RKO (cell line): ENCODE measurements at regions not wholly inside any gene's neighbourhood (a gene's known extent, or its start where the extent isn't known, plus 50 kb on each side); places are given as distances from the start of the nearest gene placed in this dataset.
"Not testable (repeated sequence)": the region's sequence is repeated elsewhere in the genome, so short reads cannot be mapped to it uniquely, and the experiment has no call there.

ENCODE experiments used
- DNase-seq: peaks from one replicate; pipeline ENCODE4 v3.0.0-alpha.2; 2016; ENCODE audit warnings: low spot score

DNA sequence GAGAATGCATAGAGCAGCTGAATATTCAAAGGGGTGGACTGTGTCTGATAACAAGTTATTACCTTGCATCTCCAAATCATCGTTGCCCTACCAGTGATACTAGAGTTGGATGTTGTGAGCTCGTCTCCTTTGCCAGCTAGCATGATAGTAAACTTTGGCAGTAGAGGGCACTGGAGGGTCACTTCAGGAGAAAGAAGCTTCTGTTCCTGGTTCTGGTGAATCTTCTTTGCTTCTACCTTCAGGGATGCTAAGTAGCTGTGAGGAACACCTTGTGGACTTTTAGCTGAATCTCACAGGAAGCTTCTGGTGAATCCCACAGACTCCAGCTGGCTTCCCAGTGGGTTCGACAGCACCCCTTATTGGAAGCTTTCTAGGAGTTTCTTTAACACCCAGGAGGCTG lies 626.6 kb upstream of the SGCD start:
- no peak for DNase-seq

- DNase-seq: no peak
Measured at GRCh38 chr5:155711882-155712281, 615.1 kb upstream of the SGCD start.

GRCh38 chr5:155714435-155714834 lies 612.5 kb upstream of the SGCD start:
- DNase-seq: not testable (repeated sequence)

GRCh38 chr5:155726267-155726666 lies 600.7 kb upstream of the SGCD start:
- peak; percentile 7 for DNase-seq

- DNase-seq: no peak
Measured at GRCh38 chr5:155727512-155728145, 599.3 kb upstream of the SGCD start.

DNA sequence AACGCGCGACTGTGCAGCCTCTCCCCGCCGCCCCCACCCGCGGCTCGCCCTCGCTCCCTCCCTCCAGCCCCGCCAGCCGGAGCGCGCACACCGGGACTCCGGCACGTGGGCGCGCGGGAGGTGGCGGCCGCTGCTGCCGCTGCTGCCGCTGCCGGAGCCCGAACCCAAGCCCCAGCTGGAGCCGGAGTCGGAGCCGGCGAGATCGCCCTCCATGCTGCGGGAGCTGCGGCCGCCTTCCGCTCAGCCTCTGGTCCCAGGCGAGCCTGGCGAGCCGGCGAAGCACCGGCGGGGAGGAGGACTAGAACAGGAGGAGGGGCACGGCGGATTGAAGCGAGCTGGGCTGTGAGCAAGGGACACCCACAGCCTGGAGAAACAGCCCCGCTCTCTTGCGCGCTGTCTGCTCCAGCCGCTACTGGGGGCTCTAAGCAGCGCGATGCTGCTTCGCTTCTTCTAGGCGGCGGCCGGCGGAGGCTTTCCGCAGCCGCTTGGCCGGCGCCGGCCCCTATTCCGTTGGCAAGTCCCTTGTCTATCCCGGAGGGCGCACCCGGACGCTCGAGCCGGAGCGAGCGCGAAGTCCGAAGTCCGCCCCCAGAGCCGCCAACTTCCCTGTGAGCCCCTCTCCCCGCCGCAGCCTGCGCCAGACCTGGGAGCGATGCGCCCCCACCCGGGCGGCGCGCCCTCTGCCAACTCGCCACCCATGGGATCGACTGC lies 598.7 kb upstream of the SGCD start:
- no peak for DNase-seq

DNA sequence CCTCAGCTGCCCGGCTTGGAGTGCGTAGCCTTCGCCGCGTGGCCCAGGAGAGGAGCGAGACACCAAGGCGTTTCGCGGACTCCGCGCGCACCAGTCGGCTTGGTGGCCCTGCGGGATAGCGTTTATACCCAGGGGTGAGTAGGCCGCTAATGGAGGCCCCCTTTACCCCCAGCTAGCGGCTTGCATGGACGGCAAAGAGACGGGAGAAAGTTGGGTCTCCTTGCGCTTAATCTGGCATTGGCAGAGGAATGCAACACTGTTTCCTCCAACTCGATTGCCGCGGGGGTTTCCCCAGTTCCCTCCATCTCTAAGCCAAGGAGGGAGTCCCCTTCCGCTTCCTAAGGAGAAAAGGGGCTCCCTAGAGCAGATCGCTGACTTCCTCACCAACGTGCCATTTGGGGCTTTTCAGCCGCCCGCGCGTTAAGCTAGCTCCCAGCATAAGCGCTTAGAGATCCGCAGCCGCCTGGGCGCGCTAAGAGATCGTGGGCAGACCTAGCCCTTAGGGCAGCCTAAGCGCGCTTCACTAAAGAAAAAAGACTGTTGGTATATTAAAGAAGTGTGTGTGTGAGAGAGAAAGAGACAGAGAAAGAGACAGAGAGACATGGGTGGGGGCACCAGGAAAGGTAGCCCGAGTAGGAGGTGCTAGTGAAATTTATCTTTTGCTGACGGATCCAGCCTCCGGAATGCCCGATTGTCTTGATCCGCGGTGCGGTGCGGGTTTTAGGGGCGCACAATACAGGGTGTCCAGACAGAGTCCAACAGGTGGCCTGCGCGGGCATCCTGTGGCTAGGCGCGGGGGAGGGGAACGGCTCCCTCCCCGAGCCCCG lies 597.9 kb upstream of the SGCD start:
- DNase-seq: no peak

GRCh38 chr5:155729684-155730059 lies 597.3 kb upstream of the SGCD start:
- DNase-seq: no peak

DNA sequence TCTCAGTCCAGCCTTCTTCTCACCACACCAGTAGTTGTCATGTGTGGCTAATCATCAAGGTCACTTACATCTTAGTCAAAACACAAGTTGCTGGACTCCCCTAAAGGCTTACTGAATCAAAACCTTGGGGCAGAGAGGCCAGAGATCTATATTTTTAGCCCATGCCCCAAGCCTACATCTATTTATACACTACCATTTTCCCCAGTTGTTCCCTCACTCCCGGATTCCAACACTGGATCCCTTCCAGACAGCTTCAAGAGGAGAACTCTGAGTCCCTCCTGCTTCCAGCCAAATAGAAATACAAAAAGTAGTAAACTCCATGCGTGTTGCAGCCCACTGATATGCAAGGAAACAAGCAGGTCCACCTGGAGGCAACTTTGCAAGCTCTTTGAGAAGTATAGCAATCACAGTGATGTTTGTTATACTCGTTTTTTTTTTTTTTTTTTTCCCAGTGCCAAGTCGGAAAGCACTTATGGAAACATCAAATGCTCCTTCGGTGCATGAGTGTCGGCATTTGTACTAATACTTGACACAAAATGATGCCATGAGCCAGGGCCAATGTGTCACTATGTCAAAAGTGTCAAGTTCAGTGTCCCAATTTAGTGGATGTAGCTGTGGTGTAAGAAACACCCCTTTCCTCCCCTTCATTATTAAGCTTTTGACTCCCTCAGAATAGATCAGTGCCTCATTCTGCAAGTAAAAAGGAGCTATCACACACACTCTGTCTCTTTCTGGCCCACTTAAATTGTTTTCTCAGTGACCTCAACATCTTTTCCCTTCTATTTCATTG lies 594.2 kb upstream of the SGCD start:
- DNase-seq: no peak

GRCh38 chr5:155733935-155734334 lies 593.0 kb upstream of the SGCD start:
- no peak for DNase-seq

DNA sequence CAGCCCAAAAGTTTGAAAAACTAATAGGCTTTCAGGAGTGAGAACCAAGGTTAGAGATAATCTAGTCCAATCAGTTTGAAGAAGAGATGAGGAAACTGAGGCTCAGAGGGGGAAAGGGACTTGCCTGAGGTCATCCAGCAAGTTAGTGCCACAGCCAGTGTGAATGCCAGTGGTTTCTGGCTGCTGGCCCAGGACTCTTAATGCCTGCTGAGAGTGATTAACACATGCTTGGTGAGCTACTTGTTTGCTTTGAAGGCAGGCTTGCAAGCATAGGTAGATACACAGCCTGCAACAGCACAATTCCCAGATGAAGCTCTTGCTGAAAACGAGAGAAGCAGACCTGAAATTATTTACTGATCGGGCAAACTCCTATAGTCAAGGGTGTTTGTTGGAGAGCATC lies 591.6 kb upstream of the SGCD start:
- DNase-seq: no peak

DNA sequence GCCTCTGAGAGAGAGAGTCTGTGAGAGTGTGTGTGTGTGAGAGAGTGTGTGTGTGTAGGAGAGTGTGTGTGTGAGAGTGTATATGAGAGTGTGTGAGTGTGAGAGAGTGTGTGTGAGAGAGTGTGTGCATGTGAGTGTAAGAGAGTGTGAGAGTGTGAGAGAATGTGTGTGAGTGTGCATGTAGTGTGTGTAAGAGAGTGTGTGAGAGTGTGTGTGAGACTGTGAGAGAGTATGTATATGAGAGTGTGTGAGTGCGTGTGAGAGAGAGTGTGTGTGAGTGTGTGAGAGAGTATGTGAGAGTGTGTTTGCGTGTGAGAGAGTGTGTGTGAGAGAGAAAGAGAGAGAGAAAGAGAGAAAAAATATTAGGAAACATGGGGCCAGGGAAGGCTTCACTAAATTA lies 588.3 kb upstream of the SGCD start:
- DNase-seq: no peak

DNA sequence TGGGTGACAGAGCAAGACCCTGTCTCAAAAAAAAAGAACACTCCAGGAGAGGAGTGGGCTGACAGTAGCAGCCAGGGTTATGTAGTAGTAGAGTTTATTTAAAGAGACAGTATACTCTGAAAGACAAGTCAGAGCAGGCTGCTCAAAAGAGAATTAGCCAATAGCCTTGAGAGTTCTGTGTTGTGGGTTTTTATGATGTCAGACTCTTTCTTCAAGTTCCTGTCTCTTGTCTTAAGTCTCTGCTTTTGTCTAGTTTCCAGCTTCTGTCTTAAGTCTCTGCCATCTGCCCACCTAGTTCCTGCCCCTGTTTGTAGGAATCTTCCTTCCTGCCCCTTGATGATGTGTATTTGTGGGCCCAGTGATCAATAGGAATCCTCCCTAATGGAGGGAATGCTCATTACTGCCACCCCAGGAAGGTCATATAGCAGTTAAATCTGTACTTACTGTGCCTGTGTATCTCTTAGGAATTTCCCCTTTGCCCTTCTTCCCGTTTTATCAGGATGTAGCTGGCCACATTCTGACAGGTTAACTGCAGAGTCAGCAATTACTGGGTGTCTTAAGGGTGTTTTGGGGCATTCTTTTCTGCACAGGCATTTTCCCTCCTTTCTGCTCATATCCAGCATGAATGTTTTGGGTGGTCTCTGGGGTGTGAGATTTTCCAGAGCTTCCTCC lies 580.5 kb upstream of the SGCD start:
- DNase-seq: peak; percentile 22

- DNase-seq: no peak
Measured at GRCh38 chr5:155750101-155750500, 576.9 kb upstream of the SGCD start.

- no peak for DNase-seq
Measured at GRCh38 chr5:155750571-155750970, 576.4 kb upstream of the SGCD start.

DNA sequence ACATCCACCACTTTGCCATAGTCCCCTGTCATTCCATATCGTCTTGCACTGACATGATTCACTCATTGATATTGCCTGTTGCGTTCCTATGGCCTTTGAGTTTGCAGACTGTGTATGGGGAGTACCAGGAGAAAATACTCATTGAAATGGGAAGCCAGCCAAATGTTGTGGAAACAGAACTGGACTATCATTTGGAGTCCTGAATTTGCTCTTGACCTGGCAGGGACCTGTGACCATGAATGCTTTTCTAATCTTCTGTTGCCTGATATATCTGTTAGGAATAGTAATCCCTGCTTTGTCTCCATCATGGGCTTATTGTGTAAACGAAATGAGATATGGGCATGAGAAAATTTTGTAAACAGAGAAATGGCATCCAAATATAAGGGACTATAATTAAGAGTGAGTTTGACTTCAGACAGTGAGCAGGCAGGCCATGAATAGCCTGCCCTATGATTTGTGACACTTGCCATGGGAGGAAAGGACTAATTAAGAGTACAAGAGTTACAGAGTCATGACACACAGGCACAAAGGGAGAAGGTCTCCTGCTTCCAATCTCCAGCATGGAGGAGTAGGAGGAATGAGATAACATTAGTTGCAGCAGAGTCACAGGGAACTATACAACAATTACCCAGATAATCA lies 572.9 kb upstream of the SGCD start:
- no peak for DNase-seq

DNA sequence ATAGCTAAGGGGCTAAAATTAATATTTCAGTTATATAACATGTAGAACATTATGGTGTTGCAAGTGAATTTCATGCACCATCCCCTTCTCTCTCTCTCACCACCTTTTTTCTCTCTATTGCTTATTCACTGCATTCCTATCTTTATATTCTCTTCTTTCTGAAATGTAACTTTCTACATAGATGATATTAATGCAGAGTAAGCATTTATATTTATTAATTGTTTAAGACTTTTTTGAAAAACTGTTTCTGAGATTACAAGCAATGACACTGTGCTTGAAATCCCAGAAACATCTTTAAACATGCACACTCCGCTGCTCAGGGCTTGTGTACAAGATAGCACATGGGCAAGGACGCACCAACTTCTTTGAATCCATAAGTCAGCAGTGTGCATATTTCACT lies 567.7 kb upstream of the SGCD start:
- DNase-seq: no peak

DNA sequence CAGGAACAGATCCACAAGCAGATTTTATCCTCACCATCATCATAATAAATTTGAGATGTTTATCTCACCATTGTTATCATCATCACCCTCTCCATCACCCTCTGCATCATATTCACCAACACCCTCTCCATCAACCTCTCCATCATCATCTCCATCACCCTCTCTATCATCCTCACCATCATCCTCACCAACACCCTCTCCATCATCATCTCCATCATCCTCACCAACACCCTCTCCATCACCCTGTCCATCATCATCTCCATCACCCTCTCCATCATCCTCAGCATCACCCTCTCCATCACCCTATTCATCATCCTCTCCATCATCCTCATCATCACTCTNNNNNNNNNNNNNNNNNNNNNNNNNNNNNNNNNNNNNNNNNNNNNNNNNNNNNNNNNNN lies 567.0 kb upstream of the SGCD start:
- no peak for DNase-seq

- no peak for DNase-seq
Measured at GRCh38 chr5:155761502-155761901, 565.5 kb upstream of the SGCD start.

DNA sequence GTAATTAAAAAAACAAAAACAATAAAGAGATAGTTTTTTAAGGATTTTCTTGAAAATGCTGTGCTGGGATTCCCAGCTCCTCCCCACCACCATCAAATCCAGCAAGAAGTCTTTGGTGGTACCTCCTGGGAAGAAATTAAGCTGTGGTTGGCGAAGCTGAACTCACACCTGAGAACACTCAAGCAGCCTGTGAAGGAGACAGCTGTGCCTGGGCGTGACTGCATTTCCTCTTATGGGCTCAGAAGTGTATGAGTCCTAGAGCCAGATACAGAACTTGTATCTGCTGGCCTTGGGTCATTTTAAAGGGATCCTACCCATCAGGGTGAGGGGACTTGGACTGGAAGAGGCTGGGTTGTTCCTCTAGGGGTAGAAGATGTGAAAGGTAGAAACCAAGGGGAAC lies 561.2 kb upstream of the SGCD start:
- DNase-seq: no peak

DNA sequence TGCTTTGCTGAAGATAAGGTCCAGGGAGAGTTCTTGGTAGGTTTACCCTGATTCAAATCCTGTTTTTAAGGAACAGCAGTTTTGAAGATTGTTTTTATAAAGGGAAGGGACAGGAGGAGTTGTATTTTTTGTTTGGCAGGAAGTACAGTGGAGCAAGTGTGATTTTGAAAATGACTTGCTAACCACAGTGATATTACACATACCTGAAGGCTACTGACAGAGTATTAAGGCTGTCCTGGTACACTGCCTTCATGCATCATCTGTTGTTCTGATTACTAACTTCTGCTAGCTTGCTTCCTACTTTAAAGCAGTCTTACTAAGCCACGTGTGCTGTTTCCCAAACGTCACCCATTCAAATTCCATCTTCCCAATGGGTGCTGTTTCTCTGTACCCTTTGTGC lies 559.5 kb upstream of the SGCD start:
- peak; percentile 3 for DNase-seq
